ENCODE measurements at regions not wholly inside any gene's neighbourhood (a gene's known extent, or its start where the extent isn't known, plus 50 kb on each side); places are given as distances from the start of the nearest gene placed in this dataset.

- no peak for DNase-seq
Observed at GRCh38 chr9:38216572-38216971, 147.5 kb upstream of the SHB start.

- DNase-seq: no peak
Observed at GRCh38 chr9:38215465-38215864, 146.4 kb upstream of the SHB start.

GRCh38 chr9:38214432-38214831 lies 145.4 kb upstream of the SHB start:
- no peak for DNase-seq

- DNase-seq: no peak
Observed at GRCh38 chr9:38213631-38214299, 144.7 kb upstream of the SHB start.

GRCh38 chr9:38212016-38212415 lies 143.0 kb upstream of the SHB start:
- no peak for DNase-seq

- DNase-seq: no peak
Observed at GRCh38 chr9:38211002-38211401, 142.0 kb upstream of the SHB start.

GRCh38 chr9:38208206-38208901 lies 139.3 kb upstream of the SHB start:
- DNase-seq: no peak

GRCh38 chr9:38207247-38207778 lies 138.3 kb upstream of the SHB start:
- DNase-seq: no peak

GRCh38 chr9:38205279-38205678 lies 136.3 kb upstream of the SHB start:
- no peak for DNase-seq

- DNase-seq: no peak
Observed at GRCh38 chr9:38202336-38202938, 133.4 kb upstream of the SHB start.

- no peak for DNase-seq
Observed at GRCh38 chr9:38201844-38202243, 132.8 kb upstream of the SHB start.

GRCh38 chr9:38200431-38200830 lies 131.4 kb upstream of the SHB start:
- DNase-seq: no peak

- no peak for DNase-seq
Observed at GRCh38 chr9:38198140-38198539, 129.1 kb upstream of the SHB start.

GRCh38 chr9:38196714-38197113 lies 127.7 kb upstream of the SHB start:
- no peak for DNase-seq

GRCh38 chr9:38195737-38196161 lies 126.7 kb upstream of the SHB start:
- DNase-seq: peak; percentile 17

- DNase-seq: peak; percentile 65
Observed at GRCh38 chr9:38194870-38195269, 125.8 kb upstream of the SHB start.

GRCh38 chr9:38192731-38193265 lies 123.8 kb upstream of the SHB start:
- DNase-seq: no peak

GRCh38 chr9:38186404-38187115 lies 117.5 kb upstream of the SHB start:
- DNase-seq: no peak

GRCh38 chr9:38185647-38186403 lies 116.8 kb upstream of the SHB start:
- DNase-seq: no peak

- DNase-seq: no peak
Observed at GRCh38 chr9:38183994-38184568, 115.1 kb upstream of the SHB start.

GRCh38 chr9:38182321-38182720 lies 113.3 kb upstream of the SHB start:
- no peak for DNase-seq

- DNase-seq: no peak
Observed at GRCh38 chr9:38181866-38182265, 112.8 kb upstream of the SHB start.
